ENCODE measurements at regions not wholly inside any gene's neighbourhood (a gene's known extent, or its start where the extent isn't known, plus 50 kb on each side); places are given as distances from the start of the nearest gene placed in this dataset.

DNA sequence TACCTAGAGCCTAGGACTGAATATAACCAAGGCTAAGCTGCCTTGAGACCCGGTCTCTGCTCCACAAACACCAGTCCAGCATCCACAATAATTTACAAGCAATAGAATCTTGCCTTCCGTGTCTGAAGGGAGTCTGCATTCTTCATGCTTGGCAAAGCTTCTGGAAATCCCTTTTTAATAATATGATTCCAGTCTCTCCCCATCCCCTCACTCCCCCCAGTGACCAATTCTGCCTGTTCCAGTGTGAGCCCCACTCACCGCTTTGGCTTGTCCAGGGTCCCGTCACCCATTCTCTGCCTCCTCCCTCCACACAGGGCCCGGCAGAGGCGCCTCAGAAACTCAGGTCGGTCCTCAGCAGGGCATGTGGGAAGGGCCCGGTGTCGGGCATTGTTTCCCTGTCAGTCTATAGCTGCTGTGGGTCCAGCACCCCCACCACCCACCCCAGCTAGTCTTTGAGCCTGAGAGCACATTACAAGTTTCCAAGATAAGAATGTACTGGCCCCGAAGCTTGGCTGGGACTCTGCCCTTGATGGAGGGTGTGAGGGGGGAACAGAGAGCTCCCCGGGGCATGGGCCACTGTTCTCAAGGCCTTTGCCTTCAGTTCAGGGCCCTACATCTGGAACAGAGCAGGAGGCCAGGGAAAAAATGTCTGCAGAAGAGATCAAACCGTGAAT is 129.7 kb upstream of the MYCN start:
- Histone ChIP-seq H3K36me3 (no peaks in the 10 kb centered on the region), H3K27me3 (peaks cover 0 to 4% of the 10 kb centered on the region in 2 donors), H3K27ac (no peak overlapping the region), H3K4me1 (no peaks in the 10 kb centered on the region), H3K9me3 (no peaks in the 10 kb centered on the region), H3K4me3 (no peak overlapping the region)
- TF ChIP-seq, protein P1, sequence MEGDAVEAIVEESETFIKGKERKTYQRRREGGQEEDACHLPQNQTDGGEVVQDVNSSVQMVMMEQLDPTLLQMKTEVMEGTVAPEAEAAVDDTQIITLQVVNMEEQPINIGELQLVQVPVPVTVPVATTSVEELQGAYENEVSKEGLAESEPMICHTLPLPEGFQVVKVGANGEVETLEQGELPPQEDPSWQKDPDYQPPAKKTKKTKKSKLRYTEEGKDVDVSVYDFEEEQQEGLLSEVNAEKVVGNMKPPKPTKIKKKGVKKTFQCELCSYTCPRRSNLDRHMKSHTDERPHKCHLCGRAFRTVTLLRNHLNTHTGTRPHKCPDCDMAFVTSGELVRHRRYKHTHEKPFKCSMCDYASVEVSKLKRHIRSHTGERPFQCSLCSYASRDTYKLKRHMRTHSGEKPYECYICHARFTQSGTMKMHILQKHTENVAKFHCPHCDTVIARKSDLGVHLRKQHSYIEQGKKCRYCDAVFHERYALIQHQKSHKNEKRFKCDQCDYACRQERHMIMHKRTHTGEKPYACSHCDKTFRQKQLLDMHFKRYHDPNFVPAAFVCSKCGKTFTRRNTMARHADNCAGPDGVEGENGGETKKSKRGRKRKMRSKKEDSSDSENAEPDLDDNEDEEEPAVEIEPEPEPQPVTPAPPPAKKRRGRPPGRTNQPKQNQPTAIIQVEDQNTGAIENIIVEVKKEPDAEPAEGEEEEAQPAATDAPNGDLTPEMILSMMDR (IDR thresholded peaks at IDR 0.05) = no peak
- TF ChIP-seq POLR2A (IDR thresholded peaks at IDR 0.05) (no peak), POLR2AphosphoS5 (IDR thresholded peaks at IDR 0.05) (no peak)
- DNase-seq (ENCODE audit: low spot score in 2 of 2) = no peak
- intact Hi-C loops (cut with DNase I; ENCODE audit: low total_unique reads) = no loop called here

DNA sequence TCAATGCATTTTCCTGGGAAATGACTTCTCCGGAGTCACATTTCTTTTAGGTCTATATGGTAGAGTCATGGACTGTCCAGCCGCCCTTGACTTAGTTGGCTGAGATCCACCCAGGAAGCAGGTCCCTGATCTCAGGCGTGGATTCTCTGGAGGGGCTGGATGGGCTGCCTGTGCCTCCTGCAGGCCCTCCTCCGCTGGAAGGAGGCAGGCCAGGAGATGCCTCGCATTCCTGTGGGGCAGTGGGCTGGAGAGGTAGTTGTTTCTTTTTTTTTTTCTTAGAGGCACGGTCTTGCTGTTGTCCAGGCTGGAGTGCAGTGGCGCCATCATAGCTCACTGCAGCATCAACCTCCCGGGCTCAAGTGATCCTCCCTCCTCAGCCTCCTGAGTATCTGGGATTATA is 129.0 kb upstream of the MYCN start:
- Histone ChIP-seq H3K36me3 (no peaks in the 10 kb centered on the region), H3K4me1 (no peaks in the 10 kb centered on the region), H3K9me3 (no peaks in the 10 kb centered on the region), H3K4me3 (no peak overlapping the region), H3K27ac (no peak overlapping the region), H3K27me3 (peaks cover 0 to 4% of the 10 kb centered on the region in 2 donors)
- no peak for TF ChIP-seq POLR2A (IDR thresholded peaks at IDR 0.05)
- TF ChIP-seq, protein P1 (IDR thresholded peaks at IDR 0.05) = no peak
- TF ChIP-seq POLR2AphosphoS5 (IDR thresholded peaks at IDR 0.05) = no peak
- intact Hi-C loops (cut with DNase I; ENCODE audit: low total_unique reads) = no loop called here
- no peak for DNase-seq (ENCODE audit: low spot score in 2 of 2)

DNA sequence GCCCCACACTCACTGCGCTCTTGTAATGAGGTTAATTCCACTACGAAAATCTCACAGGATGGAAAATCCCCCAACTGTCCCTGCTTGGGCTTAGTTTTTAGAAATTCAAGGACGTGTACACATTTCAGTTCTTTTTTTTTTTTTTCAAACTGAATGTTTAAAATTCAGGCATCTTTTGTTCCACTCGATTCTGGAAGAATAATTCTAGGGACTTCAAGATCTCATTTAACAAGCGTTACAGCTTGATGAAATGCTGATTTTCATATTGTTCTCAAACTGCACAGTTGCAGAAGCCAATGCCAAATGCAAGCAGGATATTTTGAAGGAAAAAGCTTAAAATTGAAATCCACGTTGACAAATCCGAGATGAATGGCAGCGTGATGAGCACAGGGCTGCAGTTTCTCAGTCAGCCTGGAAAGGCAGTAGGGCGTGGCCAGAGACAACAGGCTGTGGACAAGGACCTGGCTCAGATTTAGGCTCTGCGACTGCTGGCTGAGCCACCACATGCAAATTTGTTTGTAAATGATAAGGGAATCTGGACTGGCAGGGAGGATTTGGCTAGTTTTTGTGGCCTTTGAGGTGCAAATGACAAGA is 128.1 kb upstream of the MYCN start:
- Histone ChIP-seq H3K4me3 (no peak overlapping the region), H3K36me3 (no peaks in the 10 kb centered on the region), H3K9me3 (no peaks in the 10 kb centered on the region), H3K27ac (no peak overlapping the region), H3K4me1 (no peaks in the 10 kb centered on the region), H3K27me3 (peaks cover 0 to 4% of the 10 kb centered on the region in 2 donors)
- TF ChIP-seq POLR2AphosphoS5 (IDR thresholded peaks at IDR 0.05) (no peak), POLR2A (IDR thresholded peaks at IDR 0.05) (no peak)
- TF ChIP-seq, protein P1 (IDR thresholded peaks at IDR 0.05) = no peak
- no peak for DNase-seq (ENCODE audit: low spot score in 2 of 2)
- intact Hi-C loops (cut with DNase I; ENCODE audit: low total_unique reads) = no loop called here

DNA sequence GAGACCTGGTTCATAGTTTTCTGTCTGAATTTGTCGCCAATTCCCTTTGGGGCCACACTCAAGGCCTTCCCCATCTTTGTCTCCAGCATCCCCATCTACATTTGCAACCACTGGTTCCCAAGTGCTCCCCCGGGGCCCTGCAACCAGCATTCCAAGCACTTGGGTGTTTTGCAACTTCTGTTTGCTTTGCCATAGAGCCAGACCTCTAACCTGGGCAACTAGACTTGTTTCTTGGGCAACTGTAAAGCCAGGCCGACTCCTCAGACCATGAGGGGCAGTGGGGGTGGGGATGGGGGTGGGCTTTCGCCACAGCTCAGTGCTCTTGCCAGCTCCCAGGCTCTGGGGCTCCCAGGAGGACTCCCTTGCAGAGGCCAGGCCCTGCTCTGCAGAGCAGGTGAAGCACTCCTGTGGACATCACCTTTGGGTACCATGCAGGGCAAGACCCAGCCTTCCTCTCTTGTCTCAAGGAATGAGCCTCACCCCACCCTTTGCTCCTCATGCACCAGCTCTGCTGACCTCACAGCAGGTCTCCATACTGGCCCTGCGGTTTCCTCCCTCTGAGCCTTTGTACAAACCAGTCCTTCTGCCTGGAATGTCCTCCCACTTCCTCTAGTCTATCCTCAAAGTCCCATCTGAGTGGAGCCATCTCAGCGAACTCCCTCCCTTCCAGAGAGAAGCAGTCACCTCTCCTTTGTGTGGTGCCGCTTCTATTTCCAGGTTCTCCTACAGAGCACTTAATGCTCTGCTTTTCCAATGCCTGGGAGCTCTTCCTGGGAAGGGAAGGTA is 126.7 kb upstream of the MYCN start:
- Histone ChIP-seq H3K27me3 (peaks cover 0 to 4% of the 10 kb centered on the region in 2 donors), H3K9me3 (no peaks in the 10 kb centered on the region), H3K4me3 (no peak overlapping the region), H3K36me3 (no peaks in the 10 kb centered on the region), H3K27ac (no peak overlapping the region), H3K4me1 (no peaks in the 10 kb centered on the region)
- no peak for DNase-seq (ENCODE audit: low spot score in 2 of 2)
- intact Hi-C loops (cut with DNase I; ENCODE audit: low total_unique reads) = no loop called here
- no peak for TF ChIP-seq POLR2AphosphoS5 (IDR thresholded peaks at IDR 0.05)
- TF ChIP-seq, protein P1 (IDR thresholded peaks at IDR 0.05) = no peak
- TF ChIP-seq POLR2A (IDR thresholded peaks at IDR 0.05) = no peak

DNA sequence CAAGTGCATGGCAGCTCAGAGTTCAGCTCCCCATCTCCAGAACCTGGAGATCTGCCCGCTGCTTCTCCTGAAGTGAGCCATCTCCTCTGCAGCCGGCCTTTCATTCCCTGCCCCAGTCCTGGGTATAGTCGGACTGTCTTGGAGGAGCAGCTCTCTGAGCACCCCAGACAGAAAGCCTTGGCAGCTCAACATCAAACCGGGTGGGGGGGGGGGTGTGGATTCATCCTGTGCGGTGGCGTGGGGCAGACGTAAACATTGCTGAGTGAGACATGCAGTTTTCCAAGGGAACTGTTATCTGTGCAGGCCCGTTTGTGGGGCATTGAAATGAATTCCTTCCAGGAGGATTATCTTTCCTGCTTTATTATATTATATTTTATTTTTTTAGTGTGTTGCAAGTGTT is 125.9 kb upstream of the MYCN start:
- Histone ChIP-seq H3K36me3 (no peaks in the 10 kb centered on the region), H3K4me3 (no peak overlapping the region), H3K27me3 (peaks cover 0 to 4% of the 10 kb centered on the region in 2 donors), H3K4me1 (no peaks in the 10 kb centered on the region), H3K27ac (no peak overlapping the region), H3K9me3 (no peaks in the 10 kb centered on the region)
- TF ChIP-seq POLR2A (IDR thresholded peaks at IDR 0.05) (no peak), POLR2AphosphoS5 (IDR thresholded peaks at IDR 0.05) (no peak)
- TF ChIP-seq, protein P1 (IDR thresholded peaks at IDR 0.05) = no peak
- DNase-seq (ENCODE audit: low spot score in 2 of 2) = no peak
- intact Hi-C loops (cut with DNase I; ENCODE audit: low total_unique reads) = no loop called here
